GM10266 (cell line): ENCODE measurements at regions not wholly inside any gene's neighbourhood (a gene's known extent, or its start where the extent isn't known, plus 50 kb on each side); places are given as distances from the start of the nearest gene placed in this dataset.

Experiments
- DNase-seq: peaks from one replicate; pipeline ENCODE4 v3.0.0; 2012; ENCODE audit errors: extremely low spot score
- TF ChIP-seq, protein P1 (sequence below): IDR thresholded peaks from 2 replicates; pipeline ENCODE4 v1.5.1; 2012; ENCODE audit warnings: mild to moderate bottlenecking, low read depth; ENCODE audit not compliant: control insufficient read depth, insufficient read depth; ENCODE audit errors: missing control alignments

DNA sequence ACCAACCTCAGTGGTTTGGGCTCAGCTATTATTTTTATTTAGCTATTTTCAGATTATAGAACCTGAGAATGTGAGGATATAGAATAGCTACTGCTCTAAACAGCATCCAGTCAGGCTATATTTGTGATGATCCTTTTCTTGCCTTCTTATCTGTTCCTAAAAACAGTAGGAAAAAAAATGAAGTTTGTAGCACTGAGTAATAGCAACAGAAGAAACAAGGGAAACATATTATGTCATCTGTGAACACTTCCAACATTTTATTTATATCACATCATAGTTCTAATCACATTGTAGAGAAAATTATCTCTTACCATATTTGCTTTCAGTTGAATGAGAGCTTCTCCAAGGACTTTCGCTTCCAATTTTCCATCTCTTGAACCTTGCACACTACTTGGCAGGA is 229.6 kb upstream of the PTPRZ1 start:
- TF ChIP-seq, protein P1, sequence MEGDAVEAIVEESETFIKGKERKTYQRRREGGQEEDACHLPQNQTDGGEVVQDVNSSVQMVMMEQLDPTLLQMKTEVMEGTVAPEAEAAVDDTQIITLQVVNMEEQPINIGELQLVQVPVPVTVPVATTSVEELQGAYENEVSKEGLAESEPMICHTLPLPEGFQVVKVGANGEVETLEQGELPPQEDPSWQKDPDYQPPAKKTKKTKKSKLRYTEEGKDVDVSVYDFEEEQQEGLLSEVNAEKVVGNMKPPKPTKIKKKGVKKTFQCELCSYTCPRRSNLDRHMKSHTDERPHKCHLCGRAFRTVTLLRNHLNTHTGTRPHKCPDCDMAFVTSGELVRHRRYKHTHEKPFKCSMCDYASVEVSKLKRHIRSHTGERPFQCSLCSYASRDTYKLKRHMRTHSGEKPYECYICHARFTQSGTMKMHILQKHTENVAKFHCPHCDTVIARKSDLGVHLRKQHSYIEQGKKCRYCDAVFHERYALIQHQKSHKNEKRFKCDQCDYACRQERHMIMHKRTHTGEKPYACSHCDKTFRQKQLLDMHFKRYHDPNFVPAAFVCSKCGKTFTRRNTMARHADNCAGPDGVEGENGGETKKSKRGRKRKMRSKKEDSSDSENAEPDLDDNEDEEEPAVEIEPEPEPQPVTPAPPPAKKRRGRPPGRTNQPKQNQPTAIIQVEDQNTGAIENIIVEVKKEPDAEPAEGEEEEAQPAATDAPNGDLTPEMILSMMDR = no peak
- DNase-seq = no peak

DNA sequence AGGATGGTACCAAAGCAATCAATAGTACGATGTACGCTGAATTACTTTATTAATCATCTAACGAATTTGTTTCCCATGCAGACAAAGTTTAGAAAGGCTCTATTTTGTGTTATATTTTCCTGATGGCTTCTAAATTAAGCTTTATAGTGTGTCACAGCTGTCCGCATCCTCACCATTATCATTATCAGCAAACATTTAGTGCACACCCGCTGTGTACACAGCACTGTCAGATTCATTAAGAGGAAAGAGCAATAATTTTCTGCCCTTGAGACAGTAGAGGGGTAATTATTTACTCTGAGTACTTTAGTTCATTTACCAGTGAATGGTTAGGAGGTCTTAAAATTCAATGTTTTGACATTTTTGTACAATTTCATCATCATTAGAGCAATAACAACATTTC is 233.3 kb upstream of the PTPRZ1 start:
- DNase-seq = no peak
- TF ChIP-seq, protein P1 = no peak

DNA sequence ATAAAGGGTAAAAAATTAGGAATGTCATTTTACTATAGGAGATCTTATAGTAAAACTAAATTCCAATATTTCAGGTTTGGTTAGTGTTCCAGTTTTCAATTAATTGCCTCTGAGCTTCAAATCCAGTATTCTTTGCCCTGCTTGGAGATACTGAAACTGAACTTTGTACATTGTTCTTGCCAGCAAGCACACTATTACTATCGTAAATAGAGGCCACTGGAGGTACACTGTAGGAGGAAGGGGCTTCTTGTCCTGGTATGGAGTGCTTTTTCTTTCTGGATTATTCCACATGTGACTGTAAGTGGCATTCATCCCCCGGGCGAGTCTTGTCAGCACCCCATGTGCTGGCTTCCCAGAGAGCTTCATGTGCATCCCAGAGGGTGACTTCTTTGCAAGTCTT is 234.7 kb upstream of the PTPRZ1 start:
- TF ChIP-seq, protein P1 = no peak
- no peak for DNase-seq

GRCh38 chr7:121634356-121634755 is 238.2 kb upstream of the FAM3C start:
- DNase-seq = no peak
- TF ChIP-seq, protein P1 = no peak

- DNase-seq = no peak
- TF ChIP-seq, protein P1 = no peak
These were observed 237.1 kb upstream of the FAM3C start for GRCh38 chr7:121633186-121633585.

DNA sequence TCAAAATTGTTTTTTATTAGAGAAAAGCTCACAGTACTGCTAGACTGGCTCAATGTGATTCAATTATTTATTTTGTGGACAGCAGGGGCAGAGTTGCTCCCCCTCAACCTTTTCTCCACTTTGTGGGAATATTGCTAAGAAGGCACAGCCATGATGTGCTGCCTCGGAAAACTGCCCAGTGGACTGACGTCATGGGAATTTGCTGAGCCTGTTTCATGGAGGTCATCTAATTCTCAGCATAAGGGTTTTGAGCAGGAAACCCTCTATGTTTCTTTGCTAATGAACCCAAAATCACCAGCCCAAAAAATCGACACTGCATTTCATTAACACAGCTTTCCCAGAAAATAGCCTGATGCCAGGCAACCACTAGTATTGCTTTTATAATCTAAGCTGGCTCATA is 228.8 kb upstream of the FAM3C start:
- TF ChIP-seq, protein P1 = no peak
- no peak for DNase-seq

GRCh38 chr7:121623130-121623872 is 227.2 kb upstream of the FAM3C start:
- DNase-seq = no peak
- TF ChIP-seq, protein P1 = no peak
